CD4-positive, alpha-beta T cell (primary cell): ENCODE measurements at regions not wholly inside any gene's neighbourhood (a gene's known extent, or its start where the extent isn't known, plus 50 kb on each side); places are given as distances from the start of the nearest gene placed in this dataset.
A peak's percentile ranks its signal among the peaks of the same experiment; 100 is the strongest.

Source experiments
- ATAC-seq: fragments of 200-7000 bp; cut with Tn5 transposase; one replicate; pipeline ENCODE4 v1.10.0; 2022; ENCODE audit warnings: mild to moderate bottlenecking; ENCODE audit not compliant: poor library complexity
- CTCF ChIA-PET: fragments of 350-600 bp; sonication (Branson Sonifier 250); formaldehyde crosslinking; loops from one replicate; lab custom pipeline; 2021; ENCODE audit warnings: antibody characterized with exemption, inconsistent platforms; lab: Charles Lee
- POLR2A ChIA-PET: fragments of 350-600 bp; sonication (Branson Sonifier 250); formaldehyde crosslinking; loops from one replicate; lab custom pipeline; 2021; ENCODE audit warnings: antibody characterized with exemption, inconsistent platforms; lab: Charles Lee
- DNase-seq, 14 experiments: peaks; one replicate each; pipeline ENCODE4 v3.0.0-alpha.2; 2013 to 2020; ENCODE audit warnings: mixed read lengths in 2 of 14
- H3K27ac ChIP-seq, 2 donors: one replicate each; pipeline versions ENCODE4 v1.5.1 to v1.7.0; 2013; ENCODE audit warnings: low read length in 2 of 2, low read depth in 1 of 2, mild to moderate bottlenecking in 1 of 2
- H3K27me3 ChIP-seq, 2 experiments: 1 replicate in 1 of 2; 2 replicates in 1 of 2; pipeline versions ENCODE4 v1.6.1 to v1.7.0; 2013; ENCODE audit warnings: low read length in 2 of 2, control low read depth in 1 of 2, mild to moderate bottlenecking in 1 of 2, moderate library complexity in 1 of 2; ENCODE audit not compliant: insufficient read depth in 2 of 2, control insufficient read depth in 1 of 2
- H3K36me3 ChIP-seq: one replicate; pipeline ENCODE4 v1.6.1; 2013; ENCODE audit warnings: low read length, control low read depth; ENCODE audit not compliant: insufficient read depth
- H3K4me1 ChIP-seq: one replicate; pipeline ENCODE4 v1.6.1; 2013; ENCODE audit warnings: low read length, control low read depth; ENCODE audit not compliant: insufficient read depth
- H3K4me3 ChIP-seq: one replicate; pipeline ENCODE4 v1.5.1; 2013; ENCODE audit warnings: mild to moderate bottlenecking, low read length, moderate library complexity
- H3K9me3 ChIP-seq, 2 experiments: 1 replicate in 1 of 2; 2 replicates in 1 of 2; pipeline versions ENCODE4 v1.6.1 to v1.7.0; 2013; ENCODE audit warnings: low read length in 2 of 2, mild to moderate bottlenecking in 2 of 2, control low read depth in 1 of 2, moderate library complexity in 1 of 2; ENCODE audit not compliant: control insufficient read depth in 1 of 2, insufficient read depth in 1 of 2
- H3K27ac Mint-ChIP-seq: one replicate; pipeline ENCODE4 v1.8.0; 2020; ENCODE audit warnings: mixed read lengths
- H3K27me3 Mint-ChIP-seq: one replicate; pipeline ENCODE4 v1.8.0; 2021; ENCODE audit warnings: mixed read lengths
- H3K36me3 Mint-ChIP-seq: one replicate; pipeline ENCODE4 v1.8.0; 2021; ENCODE audit warnings: low read depth, mixed read lengths
- H3K4me1 Mint-ChIP-seq: one replicate; pipeline ENCODE4 v1.8.0; 2021; ENCODE audit warnings: low read depth, mixed read lengths
- H3K4me3 Mint-ChIP-seq: one replicate; pipeline ENCODE4 v1.8.0; 2020; ENCODE audit warnings: mild to moderate bottlenecking, mixed read lengths
- H3K9me3 Mint-ChIP-seq: one replicate; pipeline ENCODE4 v1.8.0; 2020; ENCODE audit warnings: mixed read lengths
- intact Hi-C, 2 experiments: fragments of 100-400 bp; cut with DNase I in 1 of 2; cut with micrococcal nuclease in 1 of 2; formaldehyde crosslinking; loops; one replicate each; pipeline versions ENCODE4 v1.15.1 to v1.9.0; 2023 to 2025; cut with DNase I, micrococcal nuclease
- TF ChIP-seq, protein P1 (sequence below): fragments of 200-600 bp; IDR thresholded peaks from one replicate; pipeline ENCODE4 v1.8.0; 2022; ENCODE audit warnings: antibody characterized with exemption, mild to moderate bottlenecking

DNA sequence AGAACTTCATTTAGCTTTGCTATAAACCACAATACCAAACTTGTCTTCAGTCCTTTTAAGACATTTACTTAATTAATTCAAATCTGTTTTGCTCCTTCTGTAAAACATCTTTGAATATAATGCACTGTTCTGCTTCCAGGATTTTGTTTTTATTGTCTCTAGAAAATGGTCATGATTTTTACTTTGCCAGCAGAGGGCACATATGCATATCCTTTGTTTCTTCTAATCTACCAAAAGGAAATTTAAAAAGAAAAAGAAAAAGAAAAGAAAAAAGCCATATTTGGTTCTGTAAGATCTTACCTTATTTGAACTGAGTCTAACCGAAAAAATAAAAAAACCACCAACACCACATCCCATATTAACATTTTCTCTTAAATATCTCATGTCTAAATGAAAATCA, 101.9 kb upstream of the CCSER1 start:
- ATAC-seq (no peak), DNase-seq (no peak)
- Mint-ChIP-seq H3K9me3 (no peaks in the 10 kb centered on the region), H3K4me1 (no peaks in the 10 kb centered on the region), H3K27me3 (peaks cover 7% of the 10 kb centered on the region), H3K4me3 (no peak overlapping the region), H3K27ac (no peak overlapping the region), H3K36me3 (no peaks in the 10 kb centered on the region)
- Histone ChIP-seq H3K27me3 (no peaks in the 10 kb centered on the region), H3K27ac (no peak overlapping the region), H3K4me3 (no peak overlapping the region), H3K9me3 (no peaks in the 10 kb centered on the region), H3K4me1 (no peaks in the 10 kb centered on the region), H3K36me3 (no peaks in the 10 kb centered on the region)
- TF ChIP-seq, protein P1, sequence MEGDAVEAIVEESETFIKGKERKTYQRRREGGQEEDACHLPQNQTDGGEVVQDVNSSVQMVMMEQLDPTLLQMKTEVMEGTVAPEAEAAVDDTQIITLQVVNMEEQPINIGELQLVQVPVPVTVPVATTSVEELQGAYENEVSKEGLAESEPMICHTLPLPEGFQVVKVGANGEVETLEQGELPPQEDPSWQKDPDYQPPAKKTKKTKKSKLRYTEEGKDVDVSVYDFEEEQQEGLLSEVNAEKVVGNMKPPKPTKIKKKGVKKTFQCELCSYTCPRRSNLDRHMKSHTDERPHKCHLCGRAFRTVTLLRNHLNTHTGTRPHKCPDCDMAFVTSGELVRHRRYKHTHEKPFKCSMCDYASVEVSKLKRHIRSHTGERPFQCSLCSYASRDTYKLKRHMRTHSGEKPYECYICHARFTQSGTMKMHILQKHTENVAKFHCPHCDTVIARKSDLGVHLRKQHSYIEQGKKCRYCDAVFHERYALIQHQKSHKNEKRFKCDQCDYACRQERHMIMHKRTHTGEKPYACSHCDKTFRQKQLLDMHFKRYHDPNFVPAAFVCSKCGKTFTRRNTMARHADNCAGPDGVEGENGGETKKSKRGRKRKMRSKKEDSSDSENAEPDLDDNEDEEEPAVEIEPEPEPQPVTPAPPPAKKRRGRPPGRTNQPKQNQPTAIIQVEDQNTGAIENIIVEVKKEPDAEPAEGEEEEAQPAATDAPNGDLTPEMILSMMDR: no peak
- intact Hi-C loops: no loop called here
- CTCF ChIA-PET: no interaction called here
- POLR2A ChIA-PET: no interaction called here

DNA sequence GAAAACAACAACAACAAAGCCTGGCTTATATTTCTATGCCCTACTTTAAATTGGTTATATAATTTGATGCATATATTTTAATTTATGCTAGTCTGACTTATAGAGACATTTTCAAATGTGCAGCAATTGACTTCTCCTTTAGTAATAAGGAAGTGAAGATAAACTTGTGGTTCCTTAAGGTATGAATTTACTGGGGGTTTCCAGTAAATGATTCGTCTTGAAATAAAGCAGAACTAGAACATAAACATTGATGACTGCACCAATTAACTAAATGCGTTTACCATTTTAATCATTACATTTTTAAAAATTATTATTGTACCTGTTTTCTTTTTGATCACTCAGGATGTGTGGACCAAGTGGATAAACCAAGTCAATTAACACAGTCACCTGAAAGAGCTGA, 99.6 kb upstream of the CCSER1 start:
- POLR2A ChIA-PET: no interaction called here
- H3K4me3 ChIP-seq: no peak overlapping the region
- Mint-ChIP-seq H3K36me3 (no peaks in the 10 kb centered on the region), H3K9me3 (no peaks in the 10 kb centered on the region), H3K27ac (no peak overlapping the region), H3K4me1 (no peaks in the 10 kb centered on the region), H3K4me3 (no peak overlapping the region), H3K27me3 (peaks cover 12% of the 10 kb centered on the region)
- CTCF ChIA-PET: no interaction called here
- ATAC-seq: no peak
- TF ChIP-seq, protein P1: no peak
- H3K27ac ChIP-seq: no peak overlapping the region
- H3K4me1 ChIP-seq: no peaks in the 10 kb centered on the region
- no peaks in the 10 kb centered on the region for H3K36me3 ChIP-seq
- H3K9me3 ChIP-seq: no peaks in the 10 kb centered on the region
- DNase-seq: peak in 3 of 14 experiments; percentile 2 to 12 (median 10)
- no peaks in the 10 kb centered on the region for H3K27me3 ChIP-seq
- intact Hi-C loops: no loop called here

DNA sequence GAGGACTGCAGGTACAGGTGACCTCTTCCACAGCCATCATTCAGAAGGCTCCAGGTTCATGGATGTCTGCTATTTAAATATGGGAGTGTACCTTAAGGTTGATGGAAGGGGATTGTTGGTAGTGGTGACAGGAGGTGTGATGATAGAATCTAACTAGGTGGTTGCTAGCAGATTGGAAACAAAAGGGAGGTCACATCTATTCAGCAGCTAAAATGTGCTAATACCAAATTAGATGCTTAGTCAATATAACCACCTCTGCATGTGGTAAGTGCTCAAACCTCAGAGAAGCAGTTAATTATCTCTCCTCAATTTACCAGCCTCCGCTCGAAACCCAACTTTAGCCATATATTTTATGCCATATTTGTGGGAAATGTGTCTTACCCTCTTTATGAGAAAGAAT, 98.7 kb upstream of the CCSER1 start:
- ChIA-PET CTCF (no interaction called here), POLR2A (no interaction called here)
- Histone ChIP-seq H3K27ac (no peak overlapping the region), H3K9me3 (no peaks in the 10 kb centered on the region), H3K27me3 (no peaks in the 10 kb centered on the region), H3K4me3 (no peak overlapping the region), H3K4me1 (no peaks in the 10 kb centered on the region), H3K36me3 (no peaks in the 10 kb centered on the region)
- TF ChIP-seq, protein P1: no peak
- Mint-ChIP-seq H3K36me3 (no peaks in the 10 kb centered on the region), H3K4me1 (no peaks in the 10 kb centered on the region), H3K27ac (no peak overlapping the region), H3K9me3 (no peaks in the 10 kb centered on the region), H3K27me3 (peaks cover 18% of the 10 kb centered on the region), H3K4me3 (no peak overlapping the region)
- DNase-seq (no peak), ATAC-seq (no peak)
- intact Hi-C loops: no loop called here
